ENCODE measurements at regions not wholly inside any gene's neighbourhood (a gene's known extent, or its start where the extent isn't known, plus 50 kb on each side); places are given as distances from the start of the nearest gene placed in this dataset.

DNA sequence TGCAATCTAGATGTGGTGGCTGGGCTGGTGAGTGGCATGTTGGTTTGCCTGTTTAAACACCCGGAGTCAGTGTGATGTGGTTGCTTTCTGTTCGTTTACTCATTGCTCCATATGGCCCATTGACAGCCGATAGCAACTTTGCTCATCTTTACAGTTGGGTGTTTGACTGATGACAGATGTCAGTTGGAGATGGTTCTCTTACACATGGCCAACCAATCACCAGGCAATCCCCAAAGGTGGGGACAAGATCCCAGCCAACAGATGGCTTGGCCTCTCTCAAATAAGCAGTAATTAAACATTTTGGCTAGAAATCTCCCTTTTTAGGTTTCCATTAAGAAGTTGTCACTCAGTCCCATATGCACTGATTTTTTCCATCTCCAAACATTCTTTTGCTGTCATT is 497.1 kb upstream of the ARGLU1 start:
- Mint-ChIP-seq H3K36me3 (ENCODE audit: insufficient read depth in 1 of 3, low read depth in 3 of 3) (peaks cover 0 to 2% (median 0%) of the 10 kb centered on the region in 3 experiments; a peak in 1 of 7 replicates), H3K9me3 (no peaks in the 10 kb centered on the region; a peak in 2 of 5 replicates), H3K4me1 (no peaks in the 10 kb centered on the region), H3K4me3 (no peak overlapping the region), H3K27me3 (ENCODE audit: low read depth) (no peaks in the 10 kb centered on the region), H3K27ac (no peak overlapping the region)
- H2BK120ac ChIP-seq (ENCODE audit: low read depth, low read length, poor library complexity, severe bottlenecking) = no peak overlapping the region
- TF ChIP-seq, protein P1, sequence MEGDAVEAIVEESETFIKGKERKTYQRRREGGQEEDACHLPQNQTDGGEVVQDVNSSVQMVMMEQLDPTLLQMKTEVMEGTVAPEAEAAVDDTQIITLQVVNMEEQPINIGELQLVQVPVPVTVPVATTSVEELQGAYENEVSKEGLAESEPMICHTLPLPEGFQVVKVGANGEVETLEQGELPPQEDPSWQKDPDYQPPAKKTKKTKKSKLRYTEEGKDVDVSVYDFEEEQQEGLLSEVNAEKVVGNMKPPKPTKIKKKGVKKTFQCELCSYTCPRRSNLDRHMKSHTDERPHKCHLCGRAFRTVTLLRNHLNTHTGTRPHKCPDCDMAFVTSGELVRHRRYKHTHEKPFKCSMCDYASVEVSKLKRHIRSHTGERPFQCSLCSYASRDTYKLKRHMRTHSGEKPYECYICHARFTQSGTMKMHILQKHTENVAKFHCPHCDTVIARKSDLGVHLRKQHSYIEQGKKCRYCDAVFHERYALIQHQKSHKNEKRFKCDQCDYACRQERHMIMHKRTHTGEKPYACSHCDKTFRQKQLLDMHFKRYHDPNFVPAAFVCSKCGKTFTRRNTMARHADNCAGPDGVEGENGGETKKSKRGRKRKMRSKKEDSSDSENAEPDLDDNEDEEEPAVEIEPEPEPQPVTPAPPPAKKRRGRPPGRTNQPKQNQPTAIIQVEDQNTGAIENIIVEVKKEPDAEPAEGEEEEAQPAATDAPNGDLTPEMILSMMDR (conservative IDR thresholded peaks at IDR 0.05) = no peak
- H3K79me1 ChIP-seq (ENCODE audit: insufficient read depth, low read depth, low read length, poor library complexity, severe bottlenecking) = no peaks in the 10 kb centered on the region
- H4K8ac ChIP-seq (replicated peaks; ENCODE audit: insufficient read length, low read depth, low read length) = no peak overlapping the region
- no peak overlapping the region for H3K56ac ChIP-seq (ENCODE audit: insufficient read length, low read depth, low read length)
- no peaks in the 10 kb centered on the region for H3K4me1 ChIP-seq (ENCODE audit: insufficient read depth, low read length)
- no peak overlapping the region for H2BK12ac ChIP-seq (ENCODE audit: insufficient read length, low read depth, low read length)
- H2BK20ac ChIP-seq (ENCODE audit: low read depth, low read length, poor library complexity, severe bottlenecking) = no peak overlapping the region
- H2BK15ac ChIP-seq (ENCODE audit: low read depth, low read length) = no peak overlapping the region; the same call in 1 of the 2 replicates
- no peak overlapping the region for H3K9ac ChIP-seq (ENCODE audit: extremely low read depth, insufficient read length, low read length)
- no peaks in the 10 kb centered on the region for H3K9me3 ChIP-seq (ENCODE audit: control insufficient read depth, low read depth, low read length)
- no peak overlapping the region for H4K91ac ChIP-seq (ENCODE audit: insufficient read length, low read depth, low read length)
- no peak overlapping the region; the same call in 1 of the 2 replicates for H3K14ac ChIP-seq (ENCODE audit: insufficient read depth, low read length)
- H3K79me2 ChIP-seq (ENCODE audit: insufficient read depth, low read length) = no peaks in the 10 kb centered on the region
- no peaks in the 10 kb centered on the region for H3K27me3 ChIP-seq (ENCODE audit: insufficient read depth, low read length)
- H3K4me2 ChIP-seq (ENCODE audit: insufficient read depth, insufficient read length, low read length) = no peak overlapping the region
- H2AK5ac ChIP-seq (ENCODE audit: insufficient read length, low read length) = no peak overlapping the region
- H3K18ac ChIP-seq (ENCODE audit: insufficient read length, low read depth, low read length) = no peak overlapping the region
- H3K23me2 ChIP-seq (ENCODE audit: insufficient read length, low read depth, low read length, poor library complexity, severe bottlenecking) = no peaks in the 10 kb centered on the region
- H3T11ph ChIP-seq (ENCODE audit: low read length) = no peak overlapping the region
- no peak overlapping the region for H3K23ac ChIP-seq (ENCODE audit: insufficient read length, low read depth, low read length)
- no peak for DNase-seq
- H3K27ac ChIP-seq (ENCODE audit: insufficient read length, low read depth, low read length) = no peak overlapping the region
- no peaks in the 10 kb centered on the region for H4K20me1 ChIP-seq (ENCODE audit: control insufficient read depth, insufficient read depth, insufficient read length)
- H4K5ac ChIP-seq (ENCODE audit: insufficient read length, low read depth, low read length) = no peak overlapping the region
- H2BK5ac ChIP-seq (ENCODE audit: insufficient read length, low read length) = no peak overlapping the region
- no peak overlapping the region for H3K4ac ChIP-seq (ENCODE audit: low read depth, low read length)
- no peak overlapping the region for H2AFZ ChIP-seq (ENCODE audit: low read length)
- WGBS (ENCODE audit: extremely low coverage, insufficient read length, low lambda C conversion rate) = no CpG with 5 or more reads among the region's 3 CpGs

All from H9 (cell line).